ENCODE measurements at regions not wholly inside any gene's neighbourhood (a gene's known extent, or its start where the extent isn't known, plus 50 kb on each side); places are given as distances from the start of the nearest gene placed in this dataset.

DNA sequence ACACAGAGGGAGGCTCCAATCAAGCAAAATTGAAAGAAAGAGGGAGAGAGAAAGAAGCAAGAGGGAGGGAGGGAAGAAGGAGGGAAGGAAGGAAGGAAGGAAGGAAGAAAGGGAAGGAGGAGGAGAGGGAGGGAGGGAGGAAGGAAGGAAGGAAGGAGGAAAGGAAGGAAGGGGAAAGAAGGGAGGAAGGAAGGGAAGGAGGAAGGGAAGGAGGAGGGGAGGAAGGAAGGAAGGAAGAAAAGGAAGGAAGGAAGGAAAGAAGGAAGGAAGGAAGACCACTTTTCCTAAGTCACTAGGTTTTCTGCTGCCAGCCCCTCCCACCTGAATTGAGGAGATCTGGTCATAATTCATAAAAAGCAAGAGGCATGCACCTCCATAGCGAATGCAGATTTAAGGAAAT, 287.0 kb downstream of the SP3 start (continued):
- TF ChIP-seq CHD2 (IDR thresholded peaks at IDR 0.05; ENCODE audit: low read length): no peak
- TF ChIP-seq BACH1 (IDR thresholded peaks at IDR 0.05; ENCODE audit: low read length): no peak
- no peak for TF ChIP-seq HDAC2 (IDR thresholded peaks at IDR 0.05; ENCODE audit: borderline replicate concordance in 1 of 2, low read depth in 2 of 2, low read length in 2 of 2)
- TF ChIP-seq KDM5A (IDR thresholded peaks at IDR 0.05; ENCODE audit: low read length): no peak
- no peak for TF ChIP-seq RNF2 (IDR thresholded peaks at IDR 0.05; ENCODE audit: borderline replicate concordance, low read depth, low read length, missing control alignments, poor library complexity, severe bottlenecking)
